NCI-H2107 treated with DMSO at 0.1 percent for 48 hours (cell line): ENCODE measurements at regions not wholly inside any gene's neighbourhood (a gene's known extent, or its start where the extent isn't known, plus 50 kb on each side); places are given as distances from the start of the nearest gene placed in this dataset.
"Not testable (repeated sequence)": the region's sequence is repeated elsewhere in the genome, so short reads cannot be mapped to it uniquely, and the experiment has no call there.

ENCODE experiments used
- DNase-seq: peaks from one replicate; lab custom pipeline; 2025; ENCODE audit not compliant: unreplicated experiment; lab: John Stamatoyannopoulos, UW

- DNase-seq = no peak
Observed at GRCh38 chr10:83492004-83492403, 647.3 kb upstream of the GHITM start.

DNA sequence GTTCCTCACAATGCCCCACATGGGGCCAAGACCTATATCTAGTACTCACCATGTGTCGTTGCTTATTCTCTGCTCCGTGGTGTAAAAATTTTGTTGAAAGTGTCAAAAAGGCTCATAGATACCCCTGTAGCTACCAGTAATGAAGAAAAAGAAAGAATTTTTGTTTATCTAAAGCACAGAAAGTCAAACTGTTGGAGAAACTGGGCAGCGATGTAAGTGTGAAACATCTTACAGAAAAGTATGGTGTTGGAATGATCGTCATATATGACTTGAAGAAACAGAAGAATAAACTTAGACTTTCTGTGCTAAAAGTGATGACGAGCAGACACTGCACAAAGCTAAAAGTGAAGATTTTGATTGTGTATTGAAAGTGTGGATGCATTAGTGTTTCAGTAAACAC lies 626.6 kb upstream of the GHITM start:
- no peak for DNase-seq

DNA sequence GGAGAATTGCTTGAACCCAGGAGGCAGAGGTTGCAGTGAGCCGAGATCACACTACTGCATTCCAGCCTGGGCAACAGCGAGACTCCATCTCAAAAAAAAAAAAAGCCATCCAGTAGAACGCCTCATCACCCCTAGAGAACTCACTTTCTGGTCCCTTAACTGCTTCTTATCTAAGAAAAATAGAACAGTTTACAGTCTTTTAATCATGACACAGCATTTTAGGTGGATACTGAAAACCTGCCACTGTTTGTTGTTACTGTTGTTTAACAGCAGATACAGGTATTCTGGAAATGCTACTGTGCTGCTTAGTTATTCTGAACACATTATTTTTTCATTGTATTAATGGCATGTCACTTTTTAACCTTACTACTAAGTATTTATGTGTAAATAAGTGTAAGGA lies 624.3 kb upstream of the GHITM start:
- DNase-seq = no peak

DNA sequence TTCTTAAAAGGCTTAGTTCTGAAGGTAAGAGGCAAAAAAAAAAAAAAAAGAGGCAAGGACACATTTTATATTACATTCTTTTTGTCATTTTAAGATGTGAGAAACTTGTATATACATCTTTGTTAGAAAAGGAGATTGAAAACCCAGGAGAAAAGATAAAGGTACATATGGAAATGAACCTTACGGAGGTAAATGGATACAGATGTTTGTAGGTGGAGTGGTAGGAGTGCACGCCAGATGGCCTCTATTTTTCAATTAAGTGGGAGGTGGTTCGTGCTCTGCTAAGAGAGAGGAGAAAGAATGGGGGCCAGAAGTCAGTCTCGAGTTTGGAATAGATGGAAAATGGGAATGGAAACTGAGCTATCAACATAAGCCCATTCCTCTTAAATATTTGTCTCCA lies 622.5 kb upstream of the GHITM start:
- no peak for DNase-seq

GRCh38 chr10:83517456-83517855 lies 621.9 kb upstream of the GHITM start:
- no peak for DNase-seq

DNA sequence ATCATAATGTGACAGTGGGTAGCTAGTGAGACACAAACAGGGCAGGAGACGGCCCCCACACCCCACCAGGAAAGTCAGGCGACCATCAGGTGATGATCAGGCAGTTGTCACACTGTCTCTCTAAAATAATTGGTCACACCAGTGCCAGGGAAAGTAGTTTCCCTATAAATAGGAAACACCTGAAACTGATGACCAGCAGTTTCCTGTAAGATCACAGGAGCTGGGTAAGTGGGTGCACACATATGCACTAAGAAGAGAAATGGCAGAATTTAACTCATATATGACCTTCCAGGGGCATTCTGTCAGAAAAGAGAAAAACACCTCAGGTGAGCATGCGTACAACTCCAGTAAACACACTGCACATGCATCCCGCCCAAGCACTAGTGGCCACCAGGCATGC lies 620.5 kb upstream of the GHITM start:
- no peak for DNase-seq

- not testable (repeated sequence) for DNase-seq
Observed at GRCh38 chr10:83520386-83520785, 618.9 kb upstream of the GHITM start.

- no peak for DNase-seq
Observed at GRCh38 chr10:83522456-83522855, 616.9 kb upstream of the GHITM start.

- DNase-seq = no peak
Observed at GRCh38 chr10:83522881-83523386, 616.4 kb upstream of the GHITM start.

DNA sequence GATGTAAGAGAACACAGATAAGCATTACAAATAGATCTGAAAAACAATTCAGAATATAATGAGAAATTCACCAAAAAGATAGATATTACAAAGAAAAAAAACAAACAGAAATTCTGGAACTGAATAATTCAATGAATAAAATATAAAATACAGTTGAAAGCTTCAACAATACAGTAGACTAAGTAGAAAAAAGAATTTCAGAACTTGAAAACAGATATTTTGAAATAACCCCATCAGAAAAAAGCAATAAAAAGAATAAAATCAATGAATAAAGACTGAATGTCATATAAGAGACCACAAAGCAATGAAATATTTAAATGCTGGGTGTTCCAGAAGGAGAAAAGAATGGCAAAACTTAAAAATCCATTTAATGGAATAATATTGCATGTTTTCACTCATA lies 611.4 kb upstream of the GHITM start:
- DNase-seq = no peak

DNA sequence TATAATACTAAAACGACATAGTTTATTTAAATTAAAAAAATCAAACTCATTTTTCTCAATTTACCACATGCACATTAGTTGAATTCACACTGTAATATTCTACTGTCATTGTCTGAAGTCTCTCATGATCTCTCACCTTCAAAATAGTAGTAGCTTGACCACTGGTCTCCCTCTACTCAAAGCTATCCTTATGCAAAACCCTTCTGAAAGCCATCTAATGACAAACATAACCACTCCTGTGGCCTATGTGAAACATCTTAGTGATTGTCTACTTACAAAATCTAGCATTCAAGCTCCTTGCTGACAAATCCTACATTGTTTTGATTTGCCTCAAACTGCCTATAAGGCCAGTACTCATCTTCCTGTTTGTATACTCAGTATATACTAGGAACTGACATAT lies 606.0 kb upstream of the GHITM start:
- no peak for DNase-seq

GRCh38 chr10:83536426-83536825 lies 602.9 kb upstream of the GHITM start:
- DNase-seq = no peak

DNA sequence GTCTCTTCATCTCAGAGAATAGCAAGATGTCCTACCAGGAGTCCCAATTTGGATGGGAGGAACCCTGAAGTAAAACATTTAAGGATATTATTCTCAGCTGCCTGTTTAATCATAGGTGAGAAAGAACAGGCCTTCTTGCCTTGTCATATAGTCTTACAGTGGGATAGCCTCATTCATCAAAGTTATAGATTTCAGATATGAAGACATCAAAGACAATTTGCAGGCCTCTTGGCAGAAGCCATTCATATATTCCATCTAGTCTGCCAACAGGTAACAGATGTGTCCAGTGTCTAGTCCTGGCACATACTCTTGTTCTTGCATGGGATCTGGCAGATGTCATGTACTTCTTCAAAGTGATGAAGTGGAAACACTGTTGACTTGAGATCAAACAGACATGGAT lies 601.3 kb upstream of the GHITM start:
- no peak for DNase-seq

GRCh38 chr10:83539528-83540308 lies 599.6 kb upstream of the GHITM start:
- DNase-seq = no peak

DNA sequence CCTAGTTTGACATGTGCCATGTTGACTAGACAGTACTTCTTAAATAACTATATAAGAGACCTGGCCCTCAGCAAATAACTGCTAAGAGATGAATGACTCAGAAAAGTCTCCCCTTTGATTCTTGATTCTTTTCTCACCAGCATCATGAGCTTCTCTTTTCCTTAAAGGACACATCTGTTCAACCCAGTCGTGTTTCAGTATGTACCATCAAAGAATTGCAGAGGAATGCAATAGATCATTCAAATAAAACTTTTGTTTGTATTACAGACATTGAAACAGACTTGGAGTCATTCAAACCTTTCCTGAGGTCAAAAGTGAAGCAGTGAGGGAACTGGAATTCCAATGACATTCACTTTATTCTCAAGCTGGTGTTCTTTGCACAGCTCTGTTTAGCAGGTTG lies 598.3 kb upstream of the GHITM start:
- DNase-seq = no peak

- DNase-seq = no peak
Observed at GRCh38 chr10:83542774-83543411, 596.4 kb upstream of the GHITM start.

- DNase-seq = no peak
Observed at GRCh38 chr10:83543691-83544462, 595.4 kb upstream of the GHITM start.

- DNase-seq = no peak
Observed at GRCh38 chr10:83545901-83546391, 593.4 kb upstream of the GHITM start.

GRCh38 chr10:83551190-83551589 lies 588.1 kb upstream of the GHITM start:
- DNase-seq = not testable (repeated sequence)

GRCh38 chr10:83553366-83553765 lies 585.9 kb upstream of the GHITM start:
- DNase-seq = no peak

GRCh38 chr10:83555264-83555663 lies 584.0 kb upstream of the GHITM start:
- DNase-seq = no peak

DNA sequence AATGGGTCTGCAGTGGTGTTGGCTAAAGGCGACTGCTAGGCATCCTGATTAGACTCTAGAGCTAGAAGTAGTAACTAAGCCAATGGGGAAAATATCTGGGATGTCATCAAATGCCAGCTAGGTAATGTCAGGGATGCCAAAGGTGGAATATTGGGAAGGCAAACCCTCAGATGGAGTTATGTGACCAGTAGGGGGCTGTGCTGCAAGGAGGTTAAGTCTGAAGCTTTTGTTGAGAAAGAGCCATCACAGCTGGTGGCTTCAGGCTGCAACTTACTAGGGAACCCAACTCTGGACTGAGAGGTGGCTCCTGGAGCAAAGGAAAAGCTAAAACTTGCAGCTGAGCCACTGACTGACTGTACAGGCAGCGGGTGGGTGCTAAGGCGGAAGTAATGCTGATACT lies 576.9 kb upstream of the GHITM start:
- no peak for DNase-seq
